ENCODE measurements at regions not wholly inside any gene's neighbourhood (a gene's known extent, or its start where the extent isn't known, plus 50 kb on each side); places are given as distances from the start of the nearest gene placed in this dataset.

DNA sequence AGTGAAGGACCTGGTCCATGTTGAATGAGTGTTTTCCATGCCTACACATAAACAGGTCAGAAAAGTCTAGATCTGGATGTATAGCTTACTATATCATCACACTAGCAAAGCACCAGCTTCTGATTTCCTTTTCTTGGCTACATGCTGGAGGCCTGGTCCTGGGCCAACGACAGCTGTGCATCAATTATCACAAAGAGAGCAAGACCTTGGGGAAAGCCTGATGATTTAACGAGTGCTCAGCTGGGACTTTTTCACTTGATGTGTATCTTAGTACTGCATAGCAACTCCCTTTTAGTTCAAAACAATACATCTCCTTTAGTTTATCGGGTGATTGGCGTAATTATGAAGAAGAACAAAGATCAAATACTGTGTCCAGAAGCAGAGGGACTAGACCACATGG lies 358.2 kb downstream of the KIF2B start:
- TF ChIP-seq, protein P1, sequence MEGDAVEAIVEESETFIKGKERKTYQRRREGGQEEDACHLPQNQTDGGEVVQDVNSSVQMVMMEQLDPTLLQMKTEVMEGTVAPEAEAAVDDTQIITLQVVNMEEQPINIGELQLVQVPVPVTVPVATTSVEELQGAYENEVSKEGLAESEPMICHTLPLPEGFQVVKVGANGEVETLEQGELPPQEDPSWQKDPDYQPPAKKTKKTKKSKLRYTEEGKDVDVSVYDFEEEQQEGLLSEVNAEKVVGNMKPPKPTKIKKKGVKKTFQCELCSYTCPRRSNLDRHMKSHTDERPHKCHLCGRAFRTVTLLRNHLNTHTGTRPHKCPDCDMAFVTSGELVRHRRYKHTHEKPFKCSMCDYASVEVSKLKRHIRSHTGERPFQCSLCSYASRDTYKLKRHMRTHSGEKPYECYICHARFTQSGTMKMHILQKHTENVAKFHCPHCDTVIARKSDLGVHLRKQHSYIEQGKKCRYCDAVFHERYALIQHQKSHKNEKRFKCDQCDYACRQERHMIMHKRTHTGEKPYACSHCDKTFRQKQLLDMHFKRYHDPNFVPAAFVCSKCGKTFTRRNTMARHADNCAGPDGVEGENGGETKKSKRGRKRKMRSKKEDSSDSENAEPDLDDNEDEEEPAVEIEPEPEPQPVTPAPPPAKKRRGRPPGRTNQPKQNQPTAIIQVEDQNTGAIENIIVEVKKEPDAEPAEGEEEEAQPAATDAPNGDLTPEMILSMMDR (conservative IDR thresholded peaks at IDR 0.05; ENCODE audit: low read depth, low read length) = no peak
- no peak for TF ChIP-seq EZH2 (IDR thresholded peaks at IDR 0.05; ENCODE audit: low read length, unreplicated experiment)
- no peak for TF ChIP-seq EZH2phosphoT487 (IDR thresholded peaks at IDR 0.05; ENCODE audit: borderline replicate concordance, low read length)
